ENCODE measurements at regions not wholly inside any gene's neighbourhood (a gene's known extent, or its start where the extent isn't known, plus 50 kb on each side); places are given as distances from the start of the nearest gene placed in this dataset.

GRCh38 chr16:82522026-82522425 is 104.7 kb upstream of the CDH13 start:
- TF ChIP-seq CTCF (IDR thresholded peaks at IDR 0.05 in 8 of 11, conservative IDR thresholded peaks at IDR 0.05 in 3 of 11) (no peak), POLR2AphosphoS5 (IDR thresholded peaks at IDR 0.05) (no peak), POLR2A (IDR thresholded peaks at IDR 0.05) (no peak)
